ENCODE measurements at regions not wholly inside any gene's neighbourhood (a gene's known extent, or its start where the extent isn't known, plus 50 kb on each side); places are given as distances from the start of the nearest gene placed in this dataset.
"Not testable (repeated sequence)": the region's sequence is repeated elsewhere in the genome, so short reads cannot be mapped to it uniquely, and the experiment has no call there.

DNA sequence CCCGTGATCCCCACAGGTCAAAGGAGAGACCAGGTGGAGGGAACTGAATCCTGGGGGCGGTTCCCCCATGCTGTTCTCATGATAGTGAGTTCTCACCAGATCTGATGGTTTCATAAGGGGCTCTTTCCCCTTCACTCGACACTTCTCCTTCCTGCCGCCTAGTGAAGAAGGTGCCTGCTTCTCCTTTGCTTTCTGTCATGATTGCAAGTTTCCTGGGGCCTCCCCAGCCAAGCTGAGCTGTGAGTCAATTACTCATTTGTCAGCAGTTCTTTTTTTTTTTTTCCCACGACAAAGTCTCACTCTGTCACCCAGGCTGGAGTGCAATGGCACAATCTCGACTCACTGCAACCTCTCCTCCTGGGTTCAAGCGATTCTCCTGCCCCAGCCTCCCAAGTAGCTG lies 1530.4 kb downstream of the BRD1 start:
- H2BK120ac ChIP-seq (ENCODE audit: low read depth, low read length): no peak overlapping the region
- H3K14ac ChIP-seq (ENCODE audit: low read length): no peak overlapping the region
- no peak overlapping the region for H3K4me2 ChIP-seq (ENCODE audit: insufficient read depth, low read length, poor library complexity, severe bottlenecking)
- H4K91ac ChIP-seq (ENCODE audit: low read depth, low read length, poor library complexity): no peak overlapping the region
- no peak overlapping the region for H2BK15ac ChIP-seq (ENCODE audit: low read length)
- H3K4ac ChIP-seq (ENCODE audit: low read length): no peak overlapping the region
- H3K27me3 ChIP-seq (ENCODE audit: control insufficient read depth in 3 of 3, insufficient read depth in 3 of 3, low read depth in 1 of 3, low read length in 3 of 3): peaks cover 0 to 6% (median 2%) of the 10 kb centered on the region in 3 experiments
- no peaks in the 10 kb centered on the region for H3K36me3 ChIP-seq (replicated peaks in 1 of 2; ENCODE audit: control insufficient read depth in 2 of 2, insufficient read depth in 2 of 2, low read length in 2 of 2)
- H3K18ac ChIP-seq (ENCODE audit: low read length): no peak overlapping the region
- H2AK5ac ChIP-seq (ENCODE audit: low read depth, low read length): no peak overlapping the region
- no CpG with 5 or more reads among the region's 7 CpGs for WGBS, 2 donors (ENCODE audit: extremely low coverage in 2 of 2, insufficient read length in 2 of 2, insufficient replicate concordance in 1 of 2)
- no peak overlapping the region for H4K8ac ChIP-seq (ENCODE audit: low read depth, low read length)
- DNase-seq (ENCODE audit: low spot score): no peak
- H3K4me3 ChIP-seq (ENCODE audit: low read length in 2 of 2): no peak overlapping the region
- H2BK5ac ChIP-seq (ENCODE audit: low read length): no peak overlapping the region
- no peak overlapping the region for H3K27ac ChIP-seq (replicated peaks; ENCODE audit: low read length)
- no peaks in the 10 kb centered on the region for H3K9me3 ChIP-seq (replicated peaks in 1 of 2; ENCODE audit: control insufficient read depth in 2 of 2, insufficient read depth in 1 of 2, low read depth in 1 of 2, low read length in 2 of 2)
- no peaks in the 10 kb centered on the region for H3K4me1 ChIP-seq (ENCODE audit: control insufficient read depth in 2 of 2, insufficient read depth in 1 of 2, low read depth in 1 of 2, low read length in 2 of 2)
- H2AFZ ChIP-seq (ENCODE audit: low read length): no peak overlapping the region
- no peaks in the 10 kb centered on the region for H3K79me1 ChIP-seq (ENCODE audit: low read depth, low read length)
- no peak overlapping the region for H3K23ac ChIP-seq (ENCODE audit: low read depth, low read length, poor library complexity)
- H2BK12ac ChIP-seq (ENCODE audit: low read length): no peak overlapping the region
- no peak overlapping the region for H3K9ac ChIP-seq (ENCODE audit: low read depth, low read length, poor library complexity)

DNA sequence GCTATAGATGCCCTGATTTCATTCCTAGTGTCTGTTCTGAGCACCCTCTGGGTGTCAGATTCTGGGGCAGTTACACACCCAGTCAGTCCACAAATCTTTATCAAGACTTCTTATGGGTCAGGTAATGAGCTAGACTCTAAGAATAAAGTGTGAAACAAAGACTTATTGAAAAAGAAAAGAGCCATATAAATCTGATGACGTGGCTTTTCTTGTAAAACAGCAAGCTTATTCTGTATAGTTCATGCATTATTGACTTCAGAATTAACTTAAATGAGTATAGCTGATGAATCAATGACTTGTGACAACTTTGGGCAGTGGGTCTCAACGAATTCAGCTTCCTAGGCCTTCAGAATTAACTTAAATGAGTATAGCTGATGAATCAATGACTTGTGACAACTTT lies 1527.5 kb downstream of the TBC1D22A start:
- not testable (repeated sequence) for H3K4ac ChIP-seq (ENCODE audit: low read length); H3K4me1 ChIP-seq (ENCODE audit: control insufficient read depth in 2 of 2, insufficient read depth in 1 of 2, low read depth in 1 of 2, low read length in 2 of 2); H2BK5ac ChIP-seq (ENCODE audit: low read length); H3K4me2 ChIP-seq (ENCODE audit: insufficient read depth, low read length, poor library complexity, severe bottlenecking); H3K27me3 ChIP-seq (ENCODE audit: control insufficient read depth in 3 of 3, insufficient read depth in 3 of 3, low read depth in 1 of 3, low read length in 3 of 3); H3K9me3 ChIP-seq (replicated peaks in 1 of 2; ENCODE audit: control insufficient read depth in 2 of 2, insufficient read depth in 1 of 2, low read depth in 1 of 2, low read length in 2 of 2); H3K4me3 ChIP-seq (ENCODE audit: low read length in 2 of 2); DNase-seq (ENCODE audit: low spot score); H3K79me1 ChIP-seq (ENCODE audit: low read depth, low read length); H2BK120ac ChIP-seq (ENCODE audit: low read depth, low read length); H3K23ac ChIP-seq (ENCODE audit: low read depth, low read length, poor library complexity); H2AFZ ChIP-seq (ENCODE audit: low read length); H2AK5ac ChIP-seq (ENCODE audit: low read depth, low read length); H2BK15ac ChIP-seq (ENCODE audit: low read length); H3K14ac ChIP-seq (ENCODE audit: low read length); H4K91ac ChIP-seq (ENCODE audit: low read depth, low read length, poor library complexity); H3K18ac ChIP-seq (ENCODE audit: low read length); H3K36me3 ChIP-seq (replicated peaks in 1 of 2; ENCODE audit: control insufficient read depth in 2 of 2, insufficient read depth in 2 of 2, low read length in 2 of 2); H3K27ac ChIP-seq (replicated peaks; ENCODE audit: low read length); H4K8ac ChIP-seq (ENCODE audit: low read depth, low read length); H2BK12ac ChIP-seq (ENCODE audit: low read length); H3K9ac ChIP-seq (ENCODE audit: low read depth, low read length, poor library complexity)
- WGBS, 2 donors (ENCODE audit: extremely low coverage in 2 of 2, insufficient read length in 2 of 2, insufficient replicate concordance in 1 of 2): no CpG with 5 or more reads among the region's 2 CpGs

DNA sequence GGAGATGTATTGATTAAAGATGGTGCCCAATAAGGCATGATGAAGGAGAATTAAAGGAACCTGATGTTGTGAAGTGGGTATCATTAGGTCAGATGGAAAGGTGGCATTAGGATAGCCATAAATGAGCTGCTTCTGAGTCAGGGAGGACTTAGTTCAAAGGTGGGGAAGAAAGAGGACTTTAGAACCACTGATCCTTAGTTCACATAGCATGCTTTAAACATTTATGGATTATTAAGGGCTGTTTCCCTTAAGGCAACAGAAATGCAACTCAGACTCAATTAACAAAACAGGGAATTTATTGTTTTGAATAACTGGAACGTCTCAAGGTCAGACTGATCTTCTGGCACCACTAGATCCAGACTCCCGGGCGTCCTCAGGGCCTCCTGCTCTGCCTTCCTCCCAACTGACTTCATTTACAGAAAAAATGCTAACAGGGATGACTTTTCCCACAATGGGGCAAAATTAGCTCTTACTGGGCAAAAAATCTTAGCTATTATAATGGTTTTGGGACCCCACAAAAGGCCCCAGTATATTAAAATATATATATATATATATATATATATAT lies 1526.0 kb downstream of the TBC1D22A start:
- no CpG with 5 or more reads among the region's 3 CpGs for WGBS, 2 donors (ENCODE audit: extremely low coverage in 2 of 2, insufficient read length in 2 of 2, insufficient replicate concordance in 1 of 2)
- Histone ChIP-seq H4K91ac (ENCODE audit: low read depth, low read length, poor library complexity) (no peak overlapping the region), H2BK120ac (ENCODE audit: low read depth, low read length) (no peak overlapping the region), H3K9me3 (replicated peaks in 1 of 2; ENCODE audit: control insufficient read depth in 2 of 2, insufficient read depth in 1 of 2, low read depth in 1 of 2, low read length in 2 of 2) (no peaks in the 10 kb centered on the region), H3K4me1 (ENCODE audit: control insufficient read depth in 2 of 2, insufficient read depth in 1 of 2, low read depth in 1 of 2, low read length in 2 of 2) (no peaks in the 10 kb centered on the region), H3K36me3 (replicated peaks in 1 of 2; ENCODE audit: control insufficient read depth in 2 of 2, insufficient read depth in 2 of 2, low read length in 2 of 2) (no peaks in the 10 kb centered on the region), H3K27me3 (ENCODE audit: control insufficient read depth in 3 of 3, insufficient read depth in 3 of 3, low read depth in 1 of 3, low read length in 3 of 3) (no peaks in the 10 kb centered on the region), H3K4me3 (ENCODE audit: low read length in 2 of 2) (no peak overlapping the region), H4K8ac (ENCODE audit: low read depth, low read length) (no peak overlapping the region), H2AK5ac (ENCODE audit: low read depth, low read length) (no peak overlapping the region), H3K23ac (ENCODE audit: low read depth, low read length, poor library complexity) (no peak overlapping the region), H3K14ac (ENCODE audit: low read length) (no peak overlapping the region), H3K4me2 (ENCODE audit: insufficient read depth, low read length, poor library complexity, severe bottlenecking) (no peak overlapping the region), H2BK12ac (ENCODE audit: low read length) (no peak overlapping the region), H2AFZ (ENCODE audit: low read length) (no peak overlapping the region), H3K79me1 (ENCODE audit: low read depth, low read length) (no peaks in the 10 kb centered on the region), H3K9ac (ENCODE audit: low read depth, low read length, poor library complexity) (no peak overlapping the region), H3K27ac (replicated peaks; ENCODE audit: low read length) (no peak overlapping the region), H2BK5ac (ENCODE audit: low read length) (no peak overlapping the region), H2BK15ac (ENCODE audit: low read length) (no peak overlapping the region), H3K18ac (ENCODE audit: low read length) (no peak overlapping the region), H3K4ac (ENCODE audit: low read length) (no peak overlapping the region)
- no peak for DNase-seq (ENCODE audit: low spot score)

DNA sequence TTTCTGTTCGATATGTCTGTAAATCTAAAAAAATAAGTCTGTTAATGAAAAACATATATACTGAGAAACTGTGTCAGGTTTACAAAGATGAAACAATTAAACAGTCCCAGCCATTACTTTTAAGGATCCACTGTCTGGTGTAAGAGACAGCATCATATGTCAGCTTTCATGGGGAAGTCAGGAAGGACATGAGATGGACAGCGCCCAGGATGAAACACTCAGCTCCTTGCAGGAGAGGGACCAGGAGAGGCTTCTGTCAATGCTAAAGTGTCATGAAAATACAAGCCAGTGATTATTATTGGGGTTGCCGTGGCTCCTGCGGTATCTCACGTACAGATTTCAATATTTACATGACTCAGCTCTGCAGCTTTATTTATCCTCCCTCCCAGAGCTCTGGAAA lies 1524.6 kb downstream of the TBC1D22A start:
- WGBS, 2 donors (ENCODE audit: extremely low coverage in 2 of 2, insufficient read length in 2 of 2, insufficient replicate concordance in 1 of 2): no CpG with 5 or more reads among the region's 5 CpGs
- H2AK5ac ChIP-seq (ENCODE audit: low read depth, low read length): no peak overlapping the region
- H2BK5ac ChIP-seq (ENCODE audit: low read length): no peak overlapping the region
- H3K9ac ChIP-seq (ENCODE audit: low read depth, low read length, poor library complexity): no peak overlapping the region
- H3K4me3 ChIP-seq (ENCODE audit: low read length in 2 of 2): no peak overlapping the region
- no peak overlapping the region for H3K4ac ChIP-seq (ENCODE audit: low read length)
- H3K79me1 ChIP-seq (ENCODE audit: low read depth, low read length): no peaks in the 10 kb centered on the region
- H3K4me1 ChIP-seq (ENCODE audit: control insufficient read depth in 2 of 2, insufficient read depth in 1 of 2, low read depth in 1 of 2, low read length in 2 of 2): no peaks in the 10 kb centered on the region
- H4K91ac ChIP-seq (ENCODE audit: low read depth, low read length, poor library complexity): no peak overlapping the region
- H3K14ac ChIP-seq (ENCODE audit: low read length): no peak overlapping the region
- no peak overlapping the region for H3K23ac ChIP-seq (ENCODE audit: low read depth, low read length, poor library complexity)
- no peaks in the 10 kb centered on the region for H3K27me3 ChIP-seq (ENCODE audit: control insufficient read depth in 3 of 3, insufficient read depth in 3 of 3, low read depth in 1 of 3, low read length in 3 of 3)
- H4K8ac ChIP-seq (ENCODE audit: low read depth, low read length): no peak overlapping the region
- H3K18ac ChIP-seq (ENCODE audit: low read length): no peak overlapping the region
- no peak for DNase-seq (ENCODE audit: low spot score)
- no peak overlapping the region for H2BK12ac ChIP-seq (ENCODE audit: low read length)
- H2AFZ ChIP-seq (ENCODE audit: low read length): no peak overlapping the region
- no peak overlapping the region for H2BK15ac ChIP-seq (ENCODE audit: low read length)
- no peaks in the 10 kb centered on the region for H3K9me3 ChIP-seq (replicated peaks in 1 of 2; ENCODE audit: control insufficient read depth in 2 of 2, insufficient read depth in 1 of 2, low read depth in 1 of 2, low read length in 2 of 2)
- H3K36me3 ChIP-seq (replicated peaks in 1 of 2; ENCODE audit: control insufficient read depth in 2 of 2, insufficient read depth in 2 of 2, low read length in 2 of 2): no peaks in the 10 kb centered on the region
- H3K4me2 ChIP-seq (ENCODE audit: insufficient read depth, low read length, poor library complexity, severe bottlenecking): no peak overlapping the region
- H3K27ac ChIP-seq (replicated peaks; ENCODE audit: low read length): no peak overlapping the region
- no peak overlapping the region for H2BK120ac ChIP-seq (ENCODE audit: low read depth, low read length)
